GM12872 (cell line): ENCODE measurements at regions not wholly inside any gene's neighbourhood (a gene's known extent, or its start where the extent isn't known, plus 50 kb on each side); places are given as distances from the start of the nearest gene placed in this dataset.

Experiments
- CTCF ChIP-seq: IDR thresholded peaks from 3 replicates; pipeline ENCODE4 v1.5.1; 2011; ENCODE audit warnings: low read depth, mild to moderate bottlenecking, low read length, moderate library complexity; ENCODE audit not compliant: insufficient read depth

GRCh38 chr4:85106805-85107336, 140.4 kb upstream of the WDFY3 start:
- no peak for TF ChIP-seq CTCF

- no peak for TF ChIP-seq CTCF
Observed at GRCh38 chr4:85107553-85107952, 141.1 kb upstream of the WDFY3 start.

GRCh38 chr4:85113706-85114105, 147.2 kb upstream of the WDFY3 start:
- no peak for TF ChIP-seq CTCF

GRCh38 chr4:85114526-85114925, 148.0 kb upstream of the WDFY3 start:
- no peak for TF ChIP-seq CTCF

GRCh38 chr4:85116008-85116407, 149.5 kb upstream of the WDFY3 start:
- TF ChIP-seq CTCF = no peak

- no peak for TF ChIP-seq CTCF
Observed at GRCh38 chr4:85125688-85126087, 159.2 kb upstream of the WDFY3 start.

- TF ChIP-seq CTCF = no peak
Observed at GRCh38 chr4:85126991-85127591, 160.6 kb upstream of the WDFY3 start.
